ENCODE measurements at regions not wholly inside any gene's neighbourhood (a gene's known extent, or its start where the extent isn't known, plus 50 kb on each side); places are given as distances from the start of the nearest gene placed in this dataset.

DNA sequence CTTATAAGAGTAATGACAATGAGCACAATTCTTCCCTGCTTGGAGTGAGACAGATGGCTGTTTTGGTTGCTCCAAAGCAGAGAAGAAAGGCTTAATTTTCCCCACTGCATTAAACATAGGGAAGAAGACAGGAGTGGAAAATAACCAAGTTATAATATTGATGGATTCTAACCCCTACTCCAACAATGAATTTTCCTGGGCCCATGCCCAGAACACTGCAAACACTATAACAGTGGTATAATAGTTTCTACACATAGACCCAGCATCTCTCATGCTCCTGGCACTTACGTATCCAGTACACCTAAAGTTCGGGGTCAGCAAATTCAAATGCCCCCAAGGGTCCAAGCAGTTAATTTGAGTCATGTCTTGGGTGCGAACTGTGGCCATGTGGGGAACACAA lies 613.4 kb downstream of the PLCL1 start:
- DNase-seq (ENCODE audit: low read depth): no peak
- TF ChIP-seq, protein P1, sequence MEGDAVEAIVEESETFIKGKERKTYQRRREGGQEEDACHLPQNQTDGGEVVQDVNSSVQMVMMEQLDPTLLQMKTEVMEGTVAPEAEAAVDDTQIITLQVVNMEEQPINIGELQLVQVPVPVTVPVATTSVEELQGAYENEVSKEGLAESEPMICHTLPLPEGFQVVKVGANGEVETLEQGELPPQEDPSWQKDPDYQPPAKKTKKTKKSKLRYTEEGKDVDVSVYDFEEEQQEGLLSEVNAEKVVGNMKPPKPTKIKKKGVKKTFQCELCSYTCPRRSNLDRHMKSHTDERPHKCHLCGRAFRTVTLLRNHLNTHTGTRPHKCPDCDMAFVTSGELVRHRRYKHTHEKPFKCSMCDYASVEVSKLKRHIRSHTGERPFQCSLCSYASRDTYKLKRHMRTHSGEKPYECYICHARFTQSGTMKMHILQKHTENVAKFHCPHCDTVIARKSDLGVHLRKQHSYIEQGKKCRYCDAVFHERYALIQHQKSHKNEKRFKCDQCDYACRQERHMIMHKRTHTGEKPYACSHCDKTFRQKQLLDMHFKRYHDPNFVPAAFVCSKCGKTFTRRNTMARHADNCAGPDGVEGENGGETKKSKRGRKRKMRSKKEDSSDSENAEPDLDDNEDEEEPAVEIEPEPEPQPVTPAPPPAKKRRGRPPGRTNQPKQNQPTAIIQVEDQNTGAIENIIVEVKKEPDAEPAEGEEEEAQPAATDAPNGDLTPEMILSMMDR (IDR thresholded peaks at IDR 0.05; ENCODE audit: insufficient read depth, low read depth, low read length): no peak

DNA sequence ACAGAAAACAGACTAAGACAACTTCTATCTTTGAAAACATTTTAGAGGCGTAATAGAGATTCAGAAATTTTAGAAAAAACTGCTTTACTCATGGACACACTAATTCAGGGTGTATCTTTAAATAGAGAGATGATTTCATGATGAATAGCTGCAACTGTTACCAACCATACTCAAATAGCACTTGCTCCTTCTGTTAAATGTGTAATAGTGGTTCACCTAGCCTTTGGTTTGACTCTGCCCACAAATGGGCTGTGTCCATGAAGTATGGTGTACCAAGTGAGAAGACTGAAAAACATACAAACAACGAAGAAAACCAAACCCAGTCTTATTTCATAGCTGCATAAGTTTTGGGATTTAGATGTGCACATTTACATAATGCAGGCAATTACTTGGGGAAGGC lies 610.6 kb downstream of the PLCL1 start:
- DNase-seq (ENCODE audit: low read depth): no peak
- no peak overlapping the region for H3K4me3 ChIP-seq (ENCODE audit: low read depth, low read length)

More for the DNA sequence above, 613.4 kb downstream of the PLCL1 start:
- H3K4me3 ChIP-seq (ENCODE audit: low read depth, low read length): no peak overlapping the region

DNA sequence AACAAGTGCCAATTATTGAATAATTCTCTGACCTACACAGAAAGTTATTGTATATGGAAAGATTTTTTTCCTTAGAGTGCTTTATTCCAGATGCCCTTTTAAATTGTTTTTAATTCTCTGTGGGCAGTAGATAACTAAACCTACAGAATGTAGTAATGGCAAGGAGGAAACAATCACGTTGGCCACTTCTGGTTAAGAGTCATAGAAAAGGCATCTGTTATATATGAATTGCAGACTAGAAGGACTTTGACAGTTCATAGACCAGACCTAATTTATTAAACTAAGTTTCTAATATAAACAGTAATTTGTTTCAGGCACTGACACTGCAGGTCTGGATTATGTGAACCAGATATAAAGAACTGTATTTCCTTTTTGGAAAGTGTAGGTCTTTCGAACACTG lies 607.5 kb downstream of the PLCL1 start:
- no peak overlapping the region for H3K4me3 ChIP-seq (ENCODE audit: low read depth, low read length)
- DNase-seq (ENCODE audit: low read depth): no peak
- TF ChIP-seq, protein P1 (IDR thresholded peaks at IDR 0.05; ENCODE audit: insufficient read depth, low read depth, low read length): no peak

More for the DNA sequence above, 610.6 kb downstream of the PLCL1 start:
- TF ChIP-seq, protein P1 (IDR thresholded peaks at IDR 0.05; ENCODE audit: insufficient read depth, low read depth, low read length): no peak

DNA sequence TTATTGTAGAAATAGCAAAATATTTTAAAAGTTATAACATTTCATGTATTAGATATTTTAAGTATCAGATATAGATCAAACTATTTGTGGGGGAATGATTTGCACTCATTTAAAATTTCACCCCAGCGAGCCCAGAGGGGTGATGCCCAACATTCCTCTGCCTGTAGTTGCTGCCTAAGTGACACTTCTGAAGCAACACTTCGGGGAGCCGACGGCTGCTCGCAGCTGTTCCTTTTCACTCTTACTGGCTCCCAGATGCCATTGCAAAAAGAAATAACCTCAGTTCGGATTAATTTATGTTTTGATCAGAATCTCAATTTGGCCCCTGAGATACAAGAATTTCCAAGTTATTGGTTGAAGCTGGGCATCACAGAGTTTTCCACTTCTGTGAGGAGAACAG lies 603.8 kb downstream of the PLCL1 start:
- no peak overlapping the region for H3K4me3 ChIP-seq (ENCODE audit: low read depth, low read length)
- TF ChIP-seq, protein P1 (IDR thresholded peaks at IDR 0.05; ENCODE audit: insufficient read depth, low read depth, low read length): no peak
- DNase-seq (ENCODE audit: low read depth): no peak

DNA sequence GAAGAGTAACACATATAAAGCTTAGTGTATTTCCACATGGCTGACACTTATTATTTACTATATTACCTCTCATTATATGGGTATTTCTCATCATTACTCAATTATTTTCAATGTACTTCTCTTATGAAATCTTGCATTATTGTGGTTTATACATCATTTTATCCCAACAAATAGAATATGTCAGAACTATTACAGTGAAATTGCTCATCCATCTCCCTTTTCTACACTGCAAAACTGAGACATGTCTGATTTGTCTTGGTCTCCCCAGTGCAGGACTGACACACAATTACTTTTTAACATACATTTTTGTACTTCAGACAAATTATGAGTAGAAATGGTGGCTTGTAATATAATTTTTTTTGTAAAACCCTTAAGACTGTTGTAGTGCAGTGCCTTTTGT lies 600.9 kb downstream of the PLCL1 start:
- DNase-seq (ENCODE audit: low read depth): no peak
- TF ChIP-seq, protein P1 (IDR thresholded peaks at IDR 0.05; ENCODE audit: insufficient read depth, low read depth, low read length): no peak
- no peak overlapping the region for H3K4me3 ChIP-seq (ENCODE audit: low read depth, low read length)

DNA sequence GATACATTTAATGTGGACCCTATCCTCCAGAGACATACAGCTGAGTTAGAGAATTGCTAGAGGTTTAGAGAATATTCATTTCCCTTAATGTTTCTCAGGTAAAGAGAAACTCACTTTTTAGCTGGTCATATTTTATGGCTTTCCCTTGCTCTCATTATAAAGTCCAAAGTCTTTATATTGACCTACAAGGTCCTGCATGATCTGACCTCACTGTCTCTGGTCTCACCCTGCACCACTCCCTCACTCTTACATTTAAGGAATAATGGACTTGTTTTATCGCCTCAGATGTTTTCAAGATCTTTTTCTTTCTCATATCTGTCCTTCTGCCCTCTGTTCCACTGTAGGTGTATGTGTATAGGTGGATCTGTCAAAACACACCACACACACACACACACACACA lies 597.3 kb downstream of the PLCL1 start:
- H3K4me3 ChIP-seq (ENCODE audit: low read depth, low read length): no peak overlapping the region
- TF ChIP-seq, protein P1 (IDR thresholded peaks at IDR 0.05; ENCODE audit: insufficient read depth, low read depth, low read length): no peak
- DNase-seq (ENCODE audit: low read depth): no peak

DNA sequence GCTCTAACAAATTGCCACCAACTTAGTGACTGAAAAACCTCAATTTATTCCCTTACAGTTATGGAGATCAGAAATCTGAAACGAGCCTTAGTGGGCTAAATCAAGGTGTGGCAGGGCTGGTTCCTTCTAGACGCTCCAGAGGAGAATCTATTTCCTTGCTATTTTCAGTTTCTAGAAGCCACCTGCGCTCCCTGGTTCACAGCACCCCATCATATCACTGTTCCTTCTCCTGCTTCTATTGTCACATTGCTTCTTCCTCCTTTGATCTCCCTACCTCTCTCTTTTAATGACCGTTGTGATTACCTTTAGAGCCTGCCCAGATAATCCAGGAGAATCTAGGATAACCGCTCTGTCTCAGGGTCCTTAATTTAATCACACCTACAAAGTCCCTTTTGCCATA lies 596.6 kb downstream of the PLCL1 start:
- TF ChIP-seq, protein P1 (IDR thresholded peaks at IDR 0.05; ENCODE audit: insufficient read depth, low read depth, low read length): no peak
- DNase-seq (ENCODE audit: low read depth): no peak
- H3K4me3 ChIP-seq (ENCODE audit: low read depth, low read length): no peak overlapping the region
